HG03060 (cell line): ENCODE measurements at regions not wholly inside any gene's neighbourhood (a gene's known extent, or its start where the extent isn't known, plus 50 kb on each side); places are given as distances from the start of the nearest gene placed in this dataset.

Experiments used
- ATAC-seq: cut with Tn5 transposase; IDR thresholded peaks from one replicate; pipeline ENCODE4 v1.9.1; 2021; ENCODE audit warnings: low read depth, moderate number of reproducible peaks; ENCODE audit not compliant: unreplicated experiment

DNA sequence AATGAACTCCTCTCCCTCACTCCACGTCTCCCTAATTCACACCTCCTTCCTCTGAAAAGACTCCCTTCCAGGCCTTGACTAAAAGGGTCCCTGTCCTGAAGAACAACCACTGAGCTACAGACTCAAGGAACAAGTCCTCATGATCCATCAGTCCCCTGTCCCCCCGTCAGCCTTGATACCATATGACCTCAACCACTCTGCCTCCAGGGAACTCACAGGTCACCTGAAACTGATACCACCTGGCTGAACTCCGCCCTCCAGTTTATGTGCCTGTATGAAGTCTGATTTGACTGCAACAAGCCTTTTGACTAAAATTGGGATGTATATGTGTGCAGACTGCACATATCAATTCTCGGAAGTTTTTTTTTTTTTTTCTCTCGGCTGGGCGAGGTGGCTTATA is 88.7 kb downstream of the UGCG start:
- ATAC-seq: peak; percentile 30

DNA sequence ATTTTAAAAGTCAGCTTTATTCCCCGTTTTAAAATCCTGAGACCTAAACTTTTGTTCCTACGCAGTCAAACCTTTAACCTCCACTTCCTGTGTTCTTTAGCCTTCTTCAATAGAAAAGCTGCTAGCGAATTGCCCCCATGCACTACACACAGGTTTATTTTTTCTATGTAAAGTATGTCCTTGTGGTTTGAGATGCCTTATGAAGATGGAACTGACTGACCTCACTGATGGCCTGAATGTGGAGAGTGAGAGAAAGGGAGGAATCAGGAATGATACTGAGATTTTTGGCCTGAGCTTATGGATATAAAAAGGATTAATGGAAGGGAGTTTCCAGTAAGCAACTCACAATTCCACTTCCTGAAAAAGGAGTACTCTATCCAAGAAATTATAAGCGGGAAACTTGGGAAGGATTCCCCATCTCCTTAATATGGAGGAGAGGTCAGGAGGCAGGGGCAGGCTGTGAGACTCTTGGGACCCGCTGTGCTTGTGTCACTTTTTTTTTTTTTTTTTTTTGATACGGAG is 89.5 kb downstream of the UGCG start:
- ATAC-seq: no peak
